ENCODE measurements at regions not wholly inside any gene's neighbourhood (a gene's known extent, or its start where the extent isn't known, plus 50 kb on each side); places are given as distances from the start of the nearest gene placed in this dataset.
"Not testable (repeated sequence)": the region's sequence is repeated elsewhere in the genome, so short reads cannot be mapped to it uniquely, and the experiment has no call there.

GRCh38 chr2:35522450-35522849 lies 833.1 kb upstream of the CRIM1 start:
- DNase-seq: no peak

GRCh38 chr2:35510636-35511035 lies 844.9 kb upstream of the CRIM1 start:
- no peak for DNase-seq

- no peak for DNase-seq
These were observed 847.0 kb upstream of the CRIM1 start for GRCh38 chr2:35508601-35509000.

- DNase-seq: no peak
These were observed 851.2 kb upstream of the CRIM1 start for GRCh38 chr2:35504419-35504818.

GRCh38 chr2:35503738-35504199 lies 851.8 kb upstream of the CRIM1 start:
- DNase-seq: no peak

- no peak for DNase-seq
These were observed 852.3 kb upstream of the CRIM1 start for GRCh38 chr2:35503311-35503710.

GRCh38 chr2:35501076-35501475 lies 854.5 kb upstream of the CRIM1 start:
- DNase-seq: no peak

- DNase-seq: no peak
These were observed 859.6 kb upstream of the CRIM1 start for GRCh38 chr2:35496022-35496421.

- DNase-seq: no peak
These were observed 860.4 kb upstream of the CRIM1 start for GRCh38 chr2:35495182-35495581.

GRCh38 chr2:35478121-35478520 lies 877.5 kb upstream of the CRIM1 start:
- not testable (repeated sequence) for DNase-seq

- DNase-seq: no peak
These were observed 887.3 kb upstream of the CRIM1 start for GRCh38 chr2:35468245-35468644.

GRCh38 chr2:35463805-35464596 lies 891.6 kb upstream of the CRIM1 start:
- DNase-seq: no peak

GRCh38 chr2:35462226-35462998 lies 893.2 kb upstream of the CRIM1 start:
- DNase-seq: no peak

GRCh38 chr2:35461406-35461805 lies 894.2 kb upstream of the CRIM1 start:
- no peak for DNase-seq

GRCh38 chr2:35454966-35455638 lies 900.5 kb upstream of the CRIM1 start:
- no peak for DNase-seq

GRCh38 chr2:35447821-35448220 lies 907.8 kb upstream of the CRIM1 start:
- no peak for DNase-seq

- DNase-seq: peak; percentile 97
These were observed 908.4 kb upstream of the CRIM1 start for GRCh38 chr2:35447215-35447614.

GRCh38 chr2:35443087-35443486 lies 912.5 kb upstream of the CRIM1 start:
- peak; percentile 61 for DNase-seq

- not testable (repeated sequence) for DNase-seq
These were observed 914.0 kb upstream of the CRIM1 start for GRCh38 chr2:35441575-35441974.

GRCh38 chr2:35440308-35440707 lies 915.3 kb upstream of the CRIM1 start:
- not testable (repeated sequence) for DNase-seq

GRCh38 chr2:35436893-35437292 lies 918.7 kb upstream of the CRIM1 start:
- not testable (repeated sequence) for DNase-seq

GRCh38 chr2:35428548-35428947 lies 927.0 kb upstream of the CRIM1 start:
- DNase-seq: peak; percentile 27

GRCh38 chr2:35421485-35421884 lies 934.1 kb upstream of the CRIM1 start:
- no peak for DNase-seq

GRCh38 chr2:35417293-35417692 lies 938.3 kb upstream of the CRIM1 start:
- DNase-seq: no peak

All from MV-4-11 (cell line).